Mesodermal cell (in vitro differentiated cells): ENCODE measurements at regions not wholly inside any gene's neighbourhood (a gene's known extent, or its start where the extent isn't known, plus 50 kb on each side); places are given as distances from the start of the nearest gene placed in this dataset.
"Not testable (repeated sequence)": the region's sequence is repeated elsewhere in the genome, so short reads cannot be mapped to it uniquely, and the experiment has no call there.

Experiments
- H3K27ac ChIP-seq: 2 replicates; pipeline ENCODE4 v1.7.0; 2013; ENCODE audit warnings: mild to moderate bottlenecking, low read depth, low read length, moderate library complexity; ENCODE audit not compliant: severe bottlenecking
- H3K36me3 ChIP-seq: 2 replicates; pipeline ENCODE4 v1.7.1; 2013; ENCODE audit warnings: mild to moderate bottlenecking, low read length, moderate library complexity; ENCODE audit not compliant: control insufficient read depth, insufficient read depth
- H3K4me1 ChIP-seq: one replicate; pipeline ENCODE4 v1.7.1; 2013; ENCODE audit warnings: mild to moderate bottlenecking, low read length; ENCODE audit not compliant: insufficient read depth, control insufficient read depth, poor library complexity, severe bottlenecking
- H3K4me3 ChIP-seq: 2 replicates; pipeline ENCODE4 v1.7.0; 2013; ENCODE audit warnings: low read length, control low read depth, mild to moderate bottlenecking; ENCODE audit not compliant: insufficient read depth, poor library complexity, severe bottlenecking; ENCODE audit errors: extremely low read depth
- H3K9me3 ChIP-seq: 2 replicates; pipeline ENCODE4 v1.7.1; 2013; ENCODE audit warnings: mild to moderate bottlenecking, low read length, moderate library complexity; ENCODE audit not compliant: control insufficient read depth
- WGBS, 2 experiments: methylation state at CpG; one replicate each; pipeline ENCODE4 v1.1.5; 2013; ENCODE audit warnings: missing lambda C conversion rate in 2 of 2; ENCODE audit not compliant: insufficient coverage in 2 of 2; 5-methylcytosine and 5-hydroxymethylcytosine counted together

DNA sequence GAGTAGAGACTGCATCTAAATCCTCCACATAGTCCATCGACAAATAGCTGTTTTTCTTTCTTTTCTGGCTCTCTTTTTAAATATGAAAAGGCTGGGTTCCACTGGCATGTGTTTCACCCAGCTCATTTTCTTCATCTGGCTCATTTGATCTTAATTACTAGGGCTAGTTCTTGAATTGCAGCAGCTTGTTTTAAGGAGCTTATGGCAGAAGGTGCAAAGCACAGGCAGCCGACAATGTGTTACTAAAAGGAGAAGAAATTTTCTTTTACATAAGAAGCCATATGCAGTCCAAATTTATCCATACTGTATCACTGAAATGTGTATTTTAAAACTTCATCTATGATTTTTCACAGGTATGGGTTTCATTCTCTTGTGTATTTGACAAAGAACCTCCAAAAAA is 205.6 kb upstream of the PTER start:
- H3K36me3 ChIP-seq, result no peaks in the 10 kb centered on the region
- WGBS, 2 experiments, result 67 to 100% methylated on average over 1 of the region's 2 CpGs
- no peak overlapping the region for H3K27ac ChIP-seq
- H3K4me1 ChIP-seq, result peaks cover 4% of the 10 kb centered on the region
- no peaks in the 10 kb centered on the region for H3K9me3 ChIP-seq
- H3K4me3 ChIP-seq, result no peak overlapping the region

- Histone ChIP-seq H3K36me3 (no peaks in the 10 kb centered on the region), H3K27ac (no peak overlapping the region), H3K9me3 (no peaks in the 10 kb centered on the region), H3K4me3 (no peak overlapping the region), H3K4me1 (peaks cover 4% of the 10 kb centered on the region)
- WGBS, 2 experiments, result 95 to 96% methylated on average over 8 to 10 of the region's 11 CpGs
Observed at GRCh38 chr10:16231734-16232435, 204.9 kb upstream of the PTER start.

GRCh38 chr10:16232441-16232840 is 204.4 kb upstream of the PTER start:
- Histone ChIP-seq H3K4me1 (peaks cover 4% of the 10 kb centered on the region), H3K9me3 (no peaks in the 10 kb centered on the region), H3K4me3 (no peak overlapping the region), H3K27ac (no peak overlapping the region), H3K36me3 (no peaks in the 10 kb centered on the region)
- no CpG with 5 or more reads among the region's 1 CpG for WGBS, 2 experiments

DNA sequence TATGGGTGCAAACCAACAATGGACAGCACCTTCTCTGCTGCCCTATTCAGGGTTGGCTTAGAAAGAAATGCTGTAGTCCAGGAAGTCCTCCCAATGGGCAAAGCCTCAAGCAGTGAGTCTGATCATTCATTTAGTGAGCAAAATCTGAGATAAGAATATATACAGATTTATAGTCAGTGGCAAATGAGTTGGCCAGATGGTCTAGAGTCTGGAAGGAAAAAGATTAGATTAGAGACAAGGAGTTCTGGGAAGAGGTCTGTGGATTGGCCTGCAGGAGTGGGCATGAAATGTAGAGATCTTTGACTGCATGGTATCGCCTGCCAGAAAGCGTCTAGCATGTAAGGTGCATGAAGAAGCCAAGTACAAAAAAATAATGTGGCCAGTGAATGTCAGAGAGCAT is 201.9 kb upstream of the PTER start:
- Histone ChIP-seq H3K36me3 (no peaks in the 10 kb centered on the region), H3K4me3 (no peak overlapping the region), H3K4me1 (no peaks in the 10 kb centered on the region), H3K9me3 (peaks cover 3% of the 10 kb centered on the region), H3K27ac (no peak overlapping the region)
- WGBS, 2 experiments, result 97 to 100% methylated on average over 2 of the region's 2 CpGs

DNA sequence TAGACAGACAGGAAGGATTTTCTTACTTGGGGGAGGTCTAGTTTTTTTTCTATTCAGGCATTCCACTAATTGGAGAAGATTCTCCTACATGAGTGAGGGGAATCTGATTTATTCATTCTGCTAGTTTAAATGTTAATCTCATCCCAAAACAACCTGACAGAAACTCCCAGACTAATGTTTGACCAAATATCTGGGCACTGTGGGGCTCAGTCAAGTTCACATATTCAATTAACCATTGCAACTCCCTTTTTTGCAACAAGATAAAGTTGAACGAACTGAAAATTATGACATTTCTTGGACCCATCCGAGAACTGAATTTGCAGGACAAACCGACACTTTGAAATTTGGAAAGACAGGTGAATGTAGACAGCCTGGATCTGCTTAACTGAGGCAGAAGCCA is 194.4 kb upstream of the PTER start:
- peaks cover 6% of the 10 kb centered on the region for H3K9me3 ChIP-seq

GRCh38 chr10:16242859-16243613 is 193.8 kb upstream of the PTER start:
- Histone ChIP-seq H3K9me3 (peaks cover 6% of the 10 kb centered on the region), H3K36me3 (no peaks in the 10 kb centered on the region), H3K27ac (no peak overlapping the region), H3K4me3 (no peak overlapping the region), H3K4me1 (peaks cover 4% of the 10 kb centered on the region)

More for the DNA sequence above, 194.4 kb upstream of the PTER start:
- Histone ChIP-seq H3K36me3 (no peaks in the 10 kb centered on the region), H3K4me3 (no peak overlapping the region), H3K27ac (no peak overlapping the region), H3K4me1 (peaks cover 4% of the 10 kb centered on the region)
- WGBS, 2 experiments, result 84 to 85% methylated on average over 3 of the region's 3 CpGs

GRCh38 chr10:16250136-16250535 is 186.7 kb upstream of the PTER start:
- H3K4me1 ChIP-seq, result not testable (repeated sequence)
- peak overlapping the region; percentile 62 for H3K27ac ChIP-seq
- WGBS, 2 experiments, result 82 to 100% methylated on average over 2 to 4 of the region's 7 CpGs

GRCh38 chr10:16256336-16256735 is 180.5 kb upstream of the PTER start:
- WGBS, 2 experiments, result 80 to 95% methylated on average over 2 of the region's 3 CpGs
- Histone ChIP-seq H3K4me3 (no peak overlapping the region), H3K9me3 (no peaks in the 10 kb centered on the region)

More at GRCh38 chr10:16250136-16250535, 186.7 kb upstream of the PTER start:
- not testable (repeated sequence) for H3K9me3 ChIP-seq, H3K4me3 ChIP-seq, H3K36me3 ChIP-seq

DNA sequence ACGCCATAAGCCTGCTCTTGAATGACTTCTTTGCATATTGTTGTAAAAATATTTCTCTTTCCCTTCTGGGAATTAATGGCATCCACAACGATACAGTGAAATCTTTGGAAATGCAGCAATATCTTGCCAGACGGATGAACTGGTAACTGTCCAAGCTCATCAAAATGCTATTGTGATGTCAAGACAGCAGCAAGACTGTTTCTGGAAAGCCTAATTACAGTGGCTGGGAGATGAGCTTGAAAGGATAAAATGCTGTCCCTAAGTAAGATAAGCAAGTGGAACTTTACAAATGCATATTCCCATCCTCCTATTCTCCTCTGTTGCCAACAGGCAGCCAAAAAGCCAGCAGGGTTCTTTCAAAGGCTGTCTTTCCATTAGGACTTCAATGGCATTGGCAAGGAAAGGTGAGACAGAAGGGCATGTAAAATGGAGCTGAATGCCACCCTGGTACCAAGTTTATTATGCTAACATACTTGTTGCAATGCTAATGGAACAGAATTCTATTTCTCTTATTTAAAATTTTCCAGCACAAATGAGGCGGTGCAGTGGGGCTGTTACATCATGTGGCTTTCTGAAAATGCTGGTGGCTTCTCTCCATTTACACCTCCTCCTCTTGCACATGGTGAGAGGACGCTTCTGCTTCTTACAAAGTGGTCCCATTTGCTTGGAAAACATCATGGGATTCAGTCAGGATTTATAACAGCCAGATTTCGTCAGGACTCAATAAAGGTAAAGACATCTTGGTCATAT is 178.3 kb upstream of the PTER start:
- H3K27ac ChIP-seq, result no peak overlapping the region
- 94 to 96% methylated on average over 3 to 4 of the region's 6 CpGs for WGBS, 2 experiments
- H3K36me3 ChIP-seq, result no peaks in the 10 kb centered on the region
- H3K4me3 ChIP-seq, result no peak overlapping the region
- H3K9me3 ChIP-seq, result no peaks in the 10 kb centered on the region
- H3K4me1 ChIP-seq, result no peaks in the 10 kb centered on the region

More at GRCh38 chr10:16256336-16256735, 180.5 kb upstream of the PTER start:
- Histone ChIP-seq H3K27ac (no peak overlapping the region), H3K4me1 (no peaks in the 10 kb centered on the region), H3K36me3 (no peaks in the 10 kb centered on the region)

DNA sequence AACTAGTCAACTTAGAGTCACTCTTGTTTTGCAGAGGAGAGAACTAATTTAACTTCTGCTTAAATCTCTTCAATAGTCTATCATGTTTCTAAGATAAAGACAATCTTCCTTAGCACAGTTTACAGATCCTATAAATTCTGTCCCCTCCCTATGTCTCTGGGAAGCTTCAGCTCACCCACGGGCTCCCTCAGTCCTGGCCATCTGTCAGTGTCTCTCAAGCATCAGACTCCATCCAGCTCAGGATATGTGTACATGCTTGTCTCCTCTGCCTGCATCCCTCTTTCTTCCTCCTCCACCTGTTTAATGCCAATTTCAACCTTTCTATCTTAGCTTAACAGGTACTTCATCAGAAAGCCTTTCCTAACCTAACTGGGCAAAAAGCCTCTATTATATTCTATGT is 177.1 kb upstream of the PTER start:
- no peaks in the 10 kb centered on the region for H3K36me3 ChIP-seq
- H3K4me3 ChIP-seq, result no peak overlapping the region
- no peaks in the 10 kb centered on the region for H3K4me1 ChIP-seq
- 93% methylated on average over 1 of the region's 1 CpG for WGBS, 2 experiments
- H3K27ac ChIP-seq, result no peak overlapping the region
- no peaks in the 10 kb centered on the region for H3K9me3 ChIP-seq
